COLO668 (cell line): ENCODE measurements at regions not wholly inside any gene's neighbourhood (a gene's known extent, or its start where the extent isn't known, plus 50 kb on each side); places are given as distances from the start of the nearest gene placed in this dataset.
"Not testable (repeated sequence)": the region's sequence is repeated elsewhere in the genome, so short reads cannot be mapped to it uniquely, and the experiment has no call there.

ENCODE experiments used
- DNase-seq: peaks from one replicate; lab custom pipeline; 2025; ENCODE audit not compliant: unreplicated experiment; lab: John Stamatoyannopoulos, UW

GRCh38 chr2:111250448-111251030 lies 129.8 kb downstream of the BCL2L11 start:
- no peak for DNase-seq

GRCh38 chr2:111251711-111252110 lies 131.0 kb downstream of the BCL2L11 start:
- DNase-seq, result no peak

GRCh38 chr2:111252436-111252835 lies 131.7 kb downstream of the BCL2L11 start:
- no peak for DNase-seq

DNA sequence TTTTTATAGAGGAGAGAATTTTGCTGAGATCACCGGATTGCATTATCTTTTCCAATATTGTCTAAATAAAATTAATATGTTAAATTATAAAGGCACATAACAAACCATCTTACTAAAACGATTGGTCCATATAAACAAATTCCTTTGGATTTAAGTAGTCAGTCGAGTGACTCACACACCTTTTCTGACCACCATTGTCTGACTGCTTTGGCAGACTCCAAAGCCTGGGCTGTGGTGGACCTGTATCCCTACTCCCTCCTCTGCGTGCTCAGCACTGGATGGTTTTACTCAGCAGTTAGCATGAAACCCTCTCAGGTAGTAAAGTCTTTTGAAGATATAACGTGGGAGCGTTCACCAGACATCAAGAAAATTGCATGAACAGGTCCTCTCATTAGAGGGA lies 134.2 kb downstream of the BCL2L11 start:
- DNase-seq, result not testable (repeated sequence)

DNA sequence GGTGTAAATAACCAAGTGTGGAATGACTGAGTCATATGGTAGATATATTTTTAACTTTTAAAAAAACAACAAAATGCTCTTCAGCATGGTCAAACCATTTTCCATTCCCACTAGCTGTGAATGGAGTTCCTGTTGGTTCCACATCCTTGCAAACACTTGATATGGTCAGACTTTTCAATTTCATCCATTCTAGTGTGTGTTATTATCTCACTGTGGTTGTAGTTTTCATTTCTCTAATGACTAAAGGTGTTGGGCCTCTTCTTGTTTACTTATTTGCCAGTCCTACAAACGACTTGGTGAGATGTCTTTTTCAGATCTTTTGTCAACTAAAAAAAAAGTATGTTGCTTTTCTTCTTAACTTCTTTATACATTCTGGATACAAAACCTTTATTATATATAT lies 135.9 kb downstream of the BCL2L11 start:
- not testable (repeated sequence) for DNase-seq

DNA sequence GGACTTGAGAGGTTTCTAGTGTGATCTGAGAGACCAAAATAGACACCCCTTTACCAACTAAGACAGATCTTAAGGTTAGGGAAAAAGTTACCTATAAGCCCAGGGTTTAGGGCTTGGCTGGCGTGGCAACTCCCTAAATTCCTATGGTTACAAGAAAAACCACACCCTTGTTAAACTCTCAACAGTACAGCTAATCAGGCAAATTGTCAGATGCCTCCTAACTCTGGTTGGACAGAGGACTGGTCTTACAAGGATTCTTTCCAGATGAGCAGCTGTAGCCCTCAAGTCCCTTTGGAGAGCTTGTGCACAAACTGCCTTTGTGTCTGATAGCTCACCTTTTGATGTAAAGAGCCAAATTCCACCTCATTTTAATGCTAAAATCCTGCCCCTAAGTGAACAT lies 136.9 kb downstream of the BCL2L11 start:
- not testable (repeated sequence) for DNase-seq

- not testable (repeated sequence) for DNase-seq
Measured at GRCh38 chr2:111258318-111258717, 137.6 kb downstream of the BCL2L11 start.

DNA sequence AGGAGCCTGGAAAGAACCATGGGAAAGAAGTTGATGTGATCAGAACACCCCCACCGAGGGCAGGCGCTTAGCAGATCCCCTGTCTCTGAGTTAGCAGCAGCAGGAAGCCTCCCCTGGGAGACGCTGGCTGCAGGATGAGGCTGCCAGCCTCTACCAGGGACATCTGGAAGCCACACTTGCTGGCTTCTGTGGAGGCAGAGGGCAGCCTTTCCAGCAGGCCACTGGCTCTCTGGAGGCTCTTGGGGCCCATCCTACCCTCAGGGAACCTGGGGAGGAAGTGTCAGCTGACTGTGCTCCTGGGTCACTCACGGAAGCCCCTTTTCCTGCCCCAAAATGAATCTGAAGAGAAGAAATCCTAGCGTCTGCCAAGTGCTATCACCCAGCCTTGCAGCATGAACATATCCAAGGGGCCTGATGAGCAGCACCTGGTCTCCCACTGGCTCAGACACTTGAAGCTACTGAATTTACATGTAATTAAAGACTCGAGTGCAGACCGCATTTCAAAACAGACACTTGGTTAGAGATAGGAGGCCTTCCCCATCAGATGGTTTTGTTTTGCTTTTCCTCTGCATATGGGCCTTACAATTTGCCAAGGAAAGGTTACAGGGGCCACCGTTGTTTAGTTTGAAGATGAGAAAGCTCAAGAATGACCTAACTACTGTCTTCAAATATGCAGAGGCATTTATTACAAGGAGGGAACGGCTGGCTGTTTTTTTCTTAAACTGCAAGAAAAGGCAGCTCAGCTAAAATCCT lies 142.1 kb downstream of the BCL2L11 start:
- DNase-seq, result not testable (repeated sequence)

- DNase-seq, result not testable (repeated sequence)
Measured at GRCh38 chr2:111263380-111264017, 142.8 kb downstream of the BCL2L11 start.

- DNase-seq, result not testable (repeated sequence)
Measured at GRCh38 chr2:111264956-111265355, 144.2 kb downstream of the BCL2L11 start.

DNA sequence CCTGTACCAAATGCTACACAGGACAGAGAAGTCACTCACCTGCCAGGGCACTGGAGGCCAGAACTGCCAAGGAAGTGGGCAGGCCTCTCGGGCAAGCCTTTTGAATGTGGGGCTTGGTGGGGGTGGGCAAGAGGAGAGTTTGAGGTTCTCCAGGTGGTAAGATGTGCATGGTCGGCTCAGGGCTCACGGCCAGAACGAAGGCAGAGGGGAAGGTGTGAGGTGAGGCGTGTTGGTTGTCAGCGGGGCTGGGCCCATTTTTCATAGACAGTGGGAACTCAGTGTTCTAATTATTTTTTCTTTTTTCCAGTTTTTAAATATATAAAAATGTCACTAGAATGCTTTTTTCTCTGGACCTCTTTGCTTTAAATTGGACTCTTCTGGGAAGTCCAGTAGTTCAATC lies 145.8 kb downstream of the BCL2L11 start:
- DNase-seq, result not testable (repeated sequence)

- DNase-seq, result not testable (repeated sequence)
Measured at GRCh38 chr2:111267038-111267437, 146.3 kb downstream of the BCL2L11 start.

DNA sequence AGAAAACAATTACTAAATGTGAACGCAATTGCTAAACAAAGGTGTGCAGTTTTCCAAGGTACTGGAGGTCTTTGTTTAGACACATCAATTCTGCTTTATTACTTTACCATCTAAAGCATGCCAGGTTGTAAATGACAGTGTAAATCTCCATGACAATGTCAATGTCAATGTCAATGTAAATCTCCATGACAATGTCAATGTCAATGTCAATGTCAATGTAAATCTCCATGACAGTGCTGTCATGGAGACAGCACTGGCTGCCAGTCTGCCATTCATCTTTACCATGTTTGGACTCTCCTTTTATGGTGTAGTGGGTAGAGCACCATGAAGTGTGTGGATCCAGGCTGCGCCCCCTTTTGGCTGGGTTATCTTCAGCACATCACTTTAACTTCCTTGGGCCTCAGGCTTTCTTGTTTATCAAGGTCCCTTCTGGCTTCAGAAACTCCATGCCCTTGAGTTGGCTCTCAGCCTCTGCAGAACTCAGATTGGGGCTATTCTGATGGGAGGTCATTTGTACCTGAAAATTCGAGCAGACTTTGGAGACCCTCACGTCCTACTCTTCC lies 149.1 kb downstream of the BCL2L11 start:
- DNase-seq, result not testable (repeated sequence)

- DNase-seq, result not testable (repeated sequence)
Measured at GRCh38 chr2:111270569-111270968, 149.9 kb downstream of the BCL2L11 start.

GRCh38 chr2:111271647-111272304 lies 151.1 kb downstream of the BCL2L11 start:
- DNase-seq, result not testable (repeated sequence)

GRCh38 chr2:111273007-111273406 lies 152.3 kb downstream of the BCL2L11 start:
- not testable (repeated sequence) for DNase-seq

DNA sequence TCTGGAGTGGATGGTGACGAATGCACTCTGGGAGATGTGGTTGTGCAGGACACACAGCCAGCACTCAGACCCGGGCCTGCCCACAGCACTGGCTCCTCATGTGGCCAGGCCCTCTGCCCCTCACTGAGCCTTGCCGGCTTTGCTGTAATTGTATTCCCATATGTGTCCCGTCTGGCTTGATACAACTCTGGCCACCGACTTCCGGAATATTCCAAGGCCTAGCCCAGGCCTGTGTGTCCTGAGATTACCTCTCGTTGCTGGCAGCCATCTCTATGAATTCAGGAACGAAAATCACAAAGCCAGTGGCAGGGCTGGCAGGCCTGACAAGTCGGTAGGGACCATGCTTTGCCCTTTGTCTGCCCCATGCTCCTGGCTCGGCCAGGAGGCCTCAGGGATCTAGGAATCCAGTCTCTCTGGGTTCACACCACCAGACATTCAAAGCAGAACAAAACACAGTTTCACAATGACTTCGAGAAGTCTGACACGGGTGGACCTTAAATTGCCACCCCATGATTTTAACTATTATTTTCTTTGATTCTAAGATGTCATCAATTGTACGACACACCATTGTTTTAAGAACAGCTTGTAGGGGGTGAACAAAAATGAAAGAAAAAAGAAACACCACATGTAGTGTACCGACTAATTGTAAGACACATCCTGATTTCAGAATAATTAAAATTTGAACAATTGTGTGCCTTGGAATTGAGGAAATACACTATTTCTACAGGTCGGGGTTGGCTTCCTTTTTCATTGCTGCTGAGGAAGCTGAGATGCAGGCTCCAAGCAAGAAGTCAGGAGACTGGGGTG lies 154.5 kb downstream of the BCL2L11 start:
- not testable (repeated sequence) for DNase-seq

GRCh38 chr2:111275854-111276171 lies 155.1 kb downstream of the BCL2L11 start:
- DNase-seq, result not testable (repeated sequence)

DNA sequence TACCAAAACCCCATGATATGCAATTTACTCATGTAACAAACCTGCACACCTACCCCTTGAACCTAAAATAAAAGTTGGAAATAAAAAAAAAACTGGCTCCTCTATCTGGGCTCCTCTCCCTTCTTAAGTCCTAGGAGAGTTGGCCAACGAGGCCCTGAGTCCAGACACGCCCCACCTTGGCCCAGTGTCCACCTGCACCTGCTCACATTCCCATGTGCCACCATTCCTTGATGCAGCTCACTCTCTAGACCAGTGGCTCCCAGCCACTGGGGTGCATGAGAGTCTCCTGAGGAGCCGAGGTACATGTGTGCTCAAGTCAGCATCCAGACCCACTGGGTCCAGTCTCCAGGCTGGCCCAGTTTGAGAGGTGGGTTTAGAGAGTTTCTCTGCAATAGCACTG lies 157.4 kb downstream of the BCL2L11 start:
- DNase-seq, result not testable (repeated sequence)

DNA sequence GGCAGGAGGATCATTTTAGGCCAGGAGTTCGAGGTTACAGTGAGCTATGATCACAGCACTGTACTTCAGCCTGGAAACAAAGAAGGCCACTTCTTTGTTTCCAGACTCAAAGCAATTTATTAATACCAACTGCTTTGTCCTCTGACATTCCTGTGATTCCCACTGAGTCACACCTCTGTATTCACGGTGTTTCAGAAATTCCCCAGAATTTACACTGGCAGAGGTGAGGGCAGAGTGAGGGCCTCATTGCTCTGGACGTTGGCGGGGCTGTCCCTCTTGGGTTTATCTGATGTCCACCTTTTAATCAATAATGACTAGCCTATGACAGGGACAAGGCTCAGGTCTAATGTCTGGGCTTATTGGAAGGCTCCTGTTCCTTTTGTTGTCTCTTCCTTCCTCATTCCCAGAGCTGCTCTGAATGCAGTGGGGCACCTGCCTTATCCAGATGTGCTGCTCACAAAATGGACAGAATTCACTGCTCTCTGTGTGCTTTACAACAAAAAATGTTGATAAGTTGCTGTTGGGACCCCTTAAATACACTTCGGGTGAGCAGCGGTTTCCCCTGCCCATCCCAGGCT lies 160.1 kb downstream of the BCL2L11 start:
- not testable (repeated sequence) for DNase-seq
